ENCODE measurements at regions not wholly inside any gene's neighbourhood (a gene's known extent, or its start where the extent isn't known, plus 50 kb on each side); places are given as distances from the start of the nearest gene placed in this dataset.
"Not testable (repeated sequence)": the region's sequence is repeated elsewhere in the genome, so short reads cannot be mapped to it uniquely, and the experiment has no call there.

DNA sequence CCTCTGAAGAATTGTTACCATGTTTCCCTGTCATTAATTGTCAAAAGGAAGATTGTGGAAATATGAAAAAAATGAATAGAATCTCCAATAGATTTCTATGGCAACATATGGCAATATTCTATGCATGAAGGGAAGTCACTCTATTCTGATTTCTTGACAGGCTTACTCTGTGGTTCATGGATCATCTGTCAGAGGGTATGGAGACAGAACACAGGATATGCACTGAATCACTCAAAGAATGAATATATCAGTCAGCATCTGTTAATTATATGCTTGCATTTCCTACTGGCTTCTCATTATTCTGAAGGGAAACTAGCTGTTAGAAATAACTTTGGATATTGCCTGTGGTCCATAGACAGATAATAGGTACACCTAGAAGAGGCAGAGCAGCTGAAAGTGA lies 918.9 kb downstream of the DTWD2 start:
- H3K4me2 ChIP-seq (ENCODE audit: low read depth, low read length), result no peak overlapping the region
- no peaks in the 10 kb centered on the region for H3K27me3 ChIP-seq (replicated peaks; ENCODE audit: insufficient read depth, low read length)
- no peak overlapping the region for H3K9ac ChIP-seq (ENCODE audit: low read length)
- H3K4me1 ChIP-seq (ENCODE audit: low read length), result no peaks in the 10 kb centered on the region
- no peaks in the 10 kb centered on the region for H3K79me2 ChIP-seq (ENCODE audit: low read length)
- H3K36me3 ChIP-seq (replicated peaks; ENCODE audit: insufficient read depth, low read length), result no peaks in the 10 kb centered on the region
- H3F3A ChIP-seq (ENCODE audit: insufficient read depth, low read length), result no peaks in the 10 kb centered on the region
- H2AFZ ChIP-seq (ENCODE audit: low read length), result no peak overlapping the region
- no peak overlapping the region for H3K27ac ChIP-seq (ENCODE audit: low read length)
- DNase-seq, result no peak
- no peaks in the 10 kb centered on the region for H3K9me2 ChIP-seq (replicated peaks; ENCODE audit: insufficient read depth, low read length)
- TF ChIP-seq EZH2 (optimal IDR thresholded peaks at IDR 0.05; ENCODE audit: low read depth, low read length) (no peak), EZH2phosphoT487 (IDR thresholded peaks at IDR 0.05; ENCODE audit: low read length) (no peak)
- TF ChIP-seq, protein P1, sequence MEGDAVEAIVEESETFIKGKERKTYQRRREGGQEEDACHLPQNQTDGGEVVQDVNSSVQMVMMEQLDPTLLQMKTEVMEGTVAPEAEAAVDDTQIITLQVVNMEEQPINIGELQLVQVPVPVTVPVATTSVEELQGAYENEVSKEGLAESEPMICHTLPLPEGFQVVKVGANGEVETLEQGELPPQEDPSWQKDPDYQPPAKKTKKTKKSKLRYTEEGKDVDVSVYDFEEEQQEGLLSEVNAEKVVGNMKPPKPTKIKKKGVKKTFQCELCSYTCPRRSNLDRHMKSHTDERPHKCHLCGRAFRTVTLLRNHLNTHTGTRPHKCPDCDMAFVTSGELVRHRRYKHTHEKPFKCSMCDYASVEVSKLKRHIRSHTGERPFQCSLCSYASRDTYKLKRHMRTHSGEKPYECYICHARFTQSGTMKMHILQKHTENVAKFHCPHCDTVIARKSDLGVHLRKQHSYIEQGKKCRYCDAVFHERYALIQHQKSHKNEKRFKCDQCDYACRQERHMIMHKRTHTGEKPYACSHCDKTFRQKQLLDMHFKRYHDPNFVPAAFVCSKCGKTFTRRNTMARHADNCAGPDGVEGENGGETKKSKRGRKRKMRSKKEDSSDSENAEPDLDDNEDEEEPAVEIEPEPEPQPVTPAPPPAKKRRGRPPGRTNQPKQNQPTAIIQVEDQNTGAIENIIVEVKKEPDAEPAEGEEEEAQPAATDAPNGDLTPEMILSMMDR (IDR thresholded peaks at IDR 0.05; ENCODE audit: low read length), result no peak
- H3K9me3 ChIP-seq (replicated peaks; ENCODE audit: insufficient read depth, low read length), result no peaks in the 10 kb centered on the region
- H4K20me1 ChIP-seq (ENCODE audit: insufficient read depth, low read length), result no peaks in the 10 kb centered on the region
- H3K4me3 ChIP-seq (ENCODE audit: low read length), result no peak overlapping the region

DNA sequence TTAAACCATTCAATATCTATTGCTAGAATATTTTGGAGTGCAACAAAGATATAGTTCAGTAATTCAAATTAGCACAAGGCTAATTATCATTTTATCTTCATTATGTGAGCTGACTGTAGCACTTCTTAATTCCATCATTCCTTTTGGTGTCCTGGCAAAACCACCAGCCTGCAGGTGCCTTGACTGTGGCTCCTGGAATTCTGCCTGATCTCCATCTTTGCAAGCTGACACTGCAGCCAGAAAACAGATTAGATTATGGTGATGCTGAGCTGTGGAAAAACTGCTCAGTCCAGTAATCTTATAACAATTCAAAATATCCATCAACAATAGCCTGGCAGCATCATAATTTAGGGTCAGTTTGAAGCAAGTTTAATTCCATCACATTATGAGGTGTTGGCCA lies 919.5 kb downstream of the DTWD2 start:
- no peaks in the 10 kb centered on the region for H3K9me2 ChIP-seq (replicated peaks; ENCODE audit: insufficient read depth, low read length)
- H3K79me2 ChIP-seq (ENCODE audit: low read length), result no peaks in the 10 kb centered on the region
- H3K36me3 ChIP-seq (replicated peaks; ENCODE audit: insufficient read depth, low read length), result no peaks in the 10 kb centered on the region
- H2AFZ ChIP-seq (ENCODE audit: low read length), result no peak overlapping the region
- no peak for DNase-seq
- H3K4me3 ChIP-seq (ENCODE audit: low read length), result no peak overlapping the region
- H3K27ac ChIP-seq (ENCODE audit: low read length), result no peak overlapping the region
- H3K4me1 ChIP-seq (ENCODE audit: low read length), result no peaks in the 10 kb centered on the region
- no peaks in the 10 kb centered on the region for H3F3A ChIP-seq (ENCODE audit: insufficient read depth, low read length)
- H3K27me3 ChIP-seq (replicated peaks; ENCODE audit: insufficient read depth, low read length), result no peaks in the 10 kb centered on the region
- no peaks in the 10 kb centered on the region for H3K9me3 ChIP-seq (replicated peaks; ENCODE audit: insufficient read depth, low read length)
- no peak overlapping the region for H3K9ac ChIP-seq (ENCODE audit: low read length)
- TF ChIP-seq EZH2phosphoT487 (IDR thresholded peaks at IDR 0.05; ENCODE audit: low read length) (no peak), EZH2 (optimal IDR thresholded peaks at IDR 0.05; ENCODE audit: low read depth, low read length) (no peak)
- TF ChIP-seq, protein P1 (IDR thresholded peaks at IDR 0.05; ENCODE audit: low read length), result no peak
- H3K4me2 ChIP-seq (ENCODE audit: low read depth, low read length), result no peak overlapping the region
- no peaks in the 10 kb centered on the region for H4K20me1 ChIP-seq (ENCODE audit: insufficient read depth, low read length)

DNA sequence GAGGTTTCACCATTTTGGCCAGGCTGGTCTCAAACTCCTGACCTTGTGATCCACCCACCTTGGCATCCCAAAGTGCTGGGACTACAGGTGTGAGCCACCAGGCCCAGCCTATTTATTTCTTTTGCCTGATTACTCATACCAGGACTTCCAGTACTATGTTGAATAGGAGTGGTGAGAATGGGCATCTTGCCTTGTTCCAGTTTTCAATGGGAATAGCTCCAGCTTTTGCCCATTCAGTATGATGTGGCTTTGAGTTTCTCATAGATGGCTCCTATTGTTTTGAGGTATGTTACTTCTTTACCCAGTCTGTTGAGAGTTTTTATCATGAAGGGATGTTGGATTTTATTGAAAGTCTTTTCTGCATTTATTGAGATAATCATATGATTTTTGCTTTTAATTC lies 924.5 kb downstream of the DTWD2 start:
- H3K9me3 ChIP-seq (replicated peaks; ENCODE audit: insufficient read depth, low read length); DNase-seq; H3K4me1 ChIP-seq (ENCODE audit: low read length); H3K9me2 ChIP-seq (replicated peaks; ENCODE audit: insufficient read depth, low read length); H3K4me2 ChIP-seq (ENCODE audit: low read depth, low read length); H3K79me2 ChIP-seq (ENCODE audit: low read length); H3K4me3 ChIP-seq (ENCODE audit: low read length); H3F3A ChIP-seq (ENCODE audit: insufficient read depth, low read length); H3K9ac ChIP-seq (ENCODE audit: low read length); H2AFZ ChIP-seq (ENCODE audit: low read length); H3K27me3 ChIP-seq (replicated peaks; ENCODE audit: insufficient read depth, low read length); H3K36me3 ChIP-seq (replicated peaks; ENCODE audit: insufficient read depth, low read length); H3K27ac ChIP-seq (ENCODE audit: low read length); H4K20me1 ChIP-seq (ENCODE audit: insufficient read depth, low read length): not testable (repeated sequence)

DNA sequence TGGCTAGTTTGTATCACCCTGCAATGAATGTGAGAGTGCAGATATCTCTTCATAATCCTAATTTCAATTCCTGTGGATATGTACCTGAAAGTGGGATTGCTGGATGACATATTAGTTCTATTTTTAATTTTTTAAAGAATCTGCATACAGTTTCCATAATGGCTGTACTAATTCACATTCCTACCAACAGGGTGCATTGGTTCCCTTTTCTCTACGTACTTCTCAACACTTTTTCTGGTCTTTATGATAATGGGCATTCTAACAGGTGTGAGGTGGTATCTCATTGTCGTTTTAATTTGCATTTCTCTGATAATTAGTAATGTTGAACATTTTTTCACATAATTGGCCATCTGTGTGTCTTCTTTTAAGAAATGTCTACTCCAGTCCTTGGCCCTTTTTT lies 927.5 kb downstream of the DTWD2 start:
- no peak overlapping the region for H3K27ac ChIP-seq (ENCODE audit: low read length)
- H3K36me3 ChIP-seq (replicated peaks; ENCODE audit: insufficient read depth, low read length), result no peaks in the 10 kb centered on the region
- no peaks in the 10 kb centered on the region for H3F3A ChIP-seq (ENCODE audit: insufficient read depth, low read length)
- H3K9me3 ChIP-seq (replicated peaks; ENCODE audit: insufficient read depth, low read length), result no peaks in the 10 kb centered on the region
- H3K27me3 ChIP-seq (replicated peaks; ENCODE audit: insufficient read depth, low read length), result no peaks in the 10 kb centered on the region
- no peaks in the 10 kb centered on the region for H3K4me1 ChIP-seq (ENCODE audit: low read length)
- H3K4me3 ChIP-seq (ENCODE audit: low read length), result no peak overlapping the region
- no peak for DNase-seq
- no peak overlapping the region for H3K9ac ChIP-seq (ENCODE audit: low read length)
- H4K20me1 ChIP-seq (ENCODE audit: insufficient read depth, low read length), result no peaks in the 10 kb centered on the region
- TF ChIP-seq, protein P1 (IDR thresholded peaks at IDR 0.05; ENCODE audit: low read length), result peak; percentile 23
- no peak for TF ChIP-seq EZH2 (optimal IDR thresholded peaks at IDR 0.05; ENCODE audit: low read depth, low read length)
- no peak overlapping the region for H3K4me2 ChIP-seq (ENCODE audit: low read depth, low read length)
- H3K79me2 ChIP-seq (ENCODE audit: low read length), result no peaks in the 10 kb centered on the region
- no peak overlapping the region for H2AFZ ChIP-seq (ENCODE audit: low read length)
- H3K9me2 ChIP-seq (replicated peaks; ENCODE audit: insufficient read depth, low read length), result no peaks in the 10 kb centered on the region
